CD4-positive, alpha-beta T cell treated with Interleukin-17A for 1 hour (primary cell): ENCODE measurements at regions not wholly inside any gene's neighbourhood (a gene's known extent, or its start where the extent isn't known, plus 50 kb on each side); places are given as distances from the start of the nearest gene placed in this dataset.
"Not testable (repeated sequence)": the region's sequence is repeated elsewhere in the genome, so short reads cannot be mapped to it uniquely, and the experiment has no call there.

Experiments
- DNase-seq: peaks from one replicate; pipeline ENCODE4 v3.0.0-alpha.2; 2020

GRCh38 chr10:31188792-31189406, 130.1 kb upstream of the ZEB1 start:
- DNase-seq: no peak

- no peak for DNase-seq
Observed at GRCh38 chr10:31190488-31190887, 128.5 kb upstream of the ZEB1 start.

- DNase-seq: no peak
Observed at GRCh38 chr10:31192475-31192874, 126.5 kb upstream of the ZEB1 start.

- DNase-seq: no peak
Observed at GRCh38 chr10:31194986-31195385, 124.0 kb upstream of the ZEB1 start.

- DNase-seq: no peak
Observed at GRCh38 chr10:31197886-31198285, 121.1 kb upstream of the ZEB1 start.

- DNase-seq: no peak
Observed at GRCh38 chr10:31204090-31204489, 114.9 kb upstream of the ZEB1 start.

GRCh38 chr10:31207636-31208035, 111.4 kb upstream of the ZEB1 start:
- DNase-seq: no peak

- DNase-seq: no peak
Observed at GRCh38 chr10:31209478-31209877, 109.5 kb upstream of the ZEB1 start.

- DNase-seq: no peak
Observed at GRCh38 chr10:31210190-31210589, 108.8 kb upstream of the ZEB1 start.

GRCh38 chr10:31213959-31214358, 105.1 kb upstream of the ZEB1 start:
- no peak for DNase-seq

- DNase-seq: no peak
Observed at GRCh38 chr10:31215052-31215451, 104.0 kb upstream of the ZEB1 start.

- DNase-seq: no peak
Observed at GRCh38 chr10:31219306-31219705, 99.7 kb upstream of the ZEB1 start.

- not testable (repeated sequence) for DNase-seq
Observed at GRCh38 chr10:31228780-31229179, 90.2 kb upstream of the ZEB1 start.

GRCh38 chr10:31239961-31240360, 79.1 kb upstream of the ZEB1 start:
- no peak for DNase-seq

GRCh38 chr10:31242902-31243301, 76.1 kb upstream of the ZEB1 start:
- no peak for DNase-seq

- not testable (repeated sequence) for DNase-seq
Observed at GRCh38 chr10:31251118-31251517, 67.9 kb upstream of the ZEB1 start.

GRCh38 chr10:31253237-31253636, 65.8 kb upstream of the ZEB1 start:
- no peak for DNase-seq

GRCh38 chr10:31261511-31262311, 57.3 kb upstream of the ZEB1 start:
- DNase-seq: no peak

GRCh38 chr10:31262672-31263071, 56.3 kb upstream of the ZEB1 start:
- DNase-seq: no peak

- no peak for DNase-seq
Observed at GRCh38 chr10:31263903-31264302, 55.1 kb upstream of the ZEB1 start.

- no peak for DNase-seq
Observed at GRCh38 chr10:31268444-31269303, 50.3 kb upstream of the ZEB1 start.
